ENCODE measurements at regions not wholly inside any gene's neighbourhood (a gene's known extent, or its start where the extent isn't known, plus 50 kb on each side); places are given as distances from the start of the nearest gene placed in this dataset.
A peak's percentile ranks its signal among the peaks of the same experiment; 100 is the strongest.

GRCh38 chr2:43085505-43085904 is 140.9 kb downstream of the ZFP36L2 start:
- DNase-seq (ENCODE audit: low spot score), result no peak
- Histone ChIP-seq H3K9me3 (peaks cover 0 to 5% of the 10 kb centered on the region in 2 donors), H3K4me1 (peaks cover 0 to 69% of the 10 kb centered on the region in 2 donors), H3K4me3 (no peak overlapping the region), H3K27me3 (no peaks in the 10 kb centered on the region), H3K27ac (peak overlapping the region; percentile 91 to 93), H3K36me3 (no peaks in the 10 kb centered on the region)
- no peak for TF ChIP-seq CTCF (IDR thresholded peaks at IDR 0.05)

- Histone ChIP-seq H3K4me1 (peaks cover 0 to 69% of the 10 kb centered on the region in 2 donors), H3K36me3 (no peaks in the 10 kb centered on the region), H3K27me3 (no peaks in the 10 kb centered on the region), H3K4me3 (no peak overlapping the region), H3K9me3 (no peaks in the 10 kb centered on the region), H3K27ac (peak overlapping the region; percentile 91 to 93)
- no peak for TF ChIP-seq CTCF (IDR thresholded peaks at IDR 0.05)
- DNase-seq (ENCODE audit: low spot score), result no peak
Observed at GRCh38 chr2:43084699-43085091, 141.7 kb downstream of the ZFP36L2 start.

GRCh38 chr2:43083710-43084698 is 142.4 kb downstream of the ZFP36L2 start:
- DNase-seq (ENCODE audit: low spot score), result no peak
- H3K9me3 ChIP-seq, result no peaks in the 10 kb centered on the region
- no peaks in the 10 kb centered on the region for H3K27me3 ChIP-seq
- H3K4me3 ChIP-seq, result no peak overlapping the region
- peak overlapping the region; percentile 91 to 93 for H3K27ac ChIP-seq
- TF ChIP-seq CTCF (IDR thresholded peaks at IDR 0.05), result no peak
- no peaks in the 10 kb centered on the region for H3K36me3 ChIP-seq
- peaks cover 0 to 75% of the 10 kb centered on the region in 2 donors for H3K4me1 ChIP-seq

- peak overlapping the region; percentile 91 to 93 for H3K27ac ChIP-seq
- no peak for TF ChIP-seq CTCF (IDR thresholded peaks at IDR 0.05)
- no peak overlapping the region for H3K4me3 ChIP-seq
- DNase-seq (ENCODE audit: low spot score), result no peak
- no peaks in the 10 kb centered on the region for H3K27me3 ChIP-seq
- no peaks in the 10 kb centered on the region for H3K9me3 ChIP-seq
- H3K36me3 ChIP-seq, result no peaks in the 10 kb centered on the region
- H3K4me1 ChIP-seq, result peaks cover 0 to 80% of the 10 kb centered on the region in 2 donors
Observed at GRCh38 chr2:43082903-43083677, 143.3 kb downstream of the ZFP36L2 start.

- H3K27me3 ChIP-seq, result no peaks in the 10 kb centered on the region
- DNase-seq (ENCODE audit: low spot score), result peak; percentile 82
- H3K4me1 ChIP-seq, result peaks cover 0 to 74% of the 10 kb centered on the region in 2 donors
- no peaks in the 10 kb centered on the region for H3K9me3 ChIP-seq
- no peak for TF ChIP-seq CTCF (IDR thresholded peaks at IDR 0.05)
- no peaks in the 10 kb centered on the region for H3K36me3 ChIP-seq
- H3K27ac ChIP-seq, result peak overlapping the region; percentile 91 to 93
- H3K4me3 ChIP-seq, result no peak overlapping the region
Observed at GRCh38 chr2:43082111-43082894, 144.1 kb downstream of the ZFP36L2 start.
